MCF 10A (cell line): ENCODE measurements at regions not wholly inside any gene's neighbourhood (a gene's known extent, or its start where the extent isn't known, plus 50 kb on each side); places are given as distances from the start of the nearest gene placed in this dataset.
A peak's percentile ranks its signal among the peaks of the same experiment; 100 is the strongest.

Source experiments
- BruUV-seq: library from RNA; stranded (reverse); fragments of 400-500 nt; replicated peaks from 2 replicates; lab custom pipeline; 2021; lab: Mats Ljungman, UMichigan
- CTCF ChIA-PET: fragments of 300-600 bp; sonication (Branson Sonifier 250); formaldehyde crosslinking; extraction: SDS; loops from one replicate; lab custom pipeline; 2021; ENCODE audit warnings: antibody characterized with exemption, inconsistent platforms; lab: Yijun Ruan, JAX
- POLR2A ChIA-PET: fragments of 300-600, 350-650 bp; sonication (Branson Sonifier 250); formaldehyde crosslinking; extraction: SDS; loops from one replicate; lab custom pipeline; 2020; ENCODE audit warnings: antibody characterized with exemption, inconsistent platforms; lab: Yijun Ruan, JAX
- DNase-seq: peaks from one replicate; pipeline ENCODE4 v3.0.0-alpha.2; 2018; ENCODE audit not compliant: unreplicated experiment
- H3K27ac Mint-ChIP-seq: one replicate; pipeline ENCODE4 v1.8.0; 2022; ENCODE audit warnings: mild to moderate bottlenecking, low read depth, mixed read lengths; ENCODE audit not compliant: unreplicated experiment
- H3K27me3 Mint-ChIP-seq: one replicate; pipeline ENCODE4 v1.8.0; 2022; ENCODE audit warnings: mixed read lengths; ENCODE audit not compliant: insufficient read depth, unreplicated experiment
- H3K36me3 Mint-ChIP-seq: one replicate; pipeline ENCODE4 v1.8.0; 2022; ENCODE audit warnings: mild to moderate bottlenecking, moderate library complexity, mixed read lengths; ENCODE audit not compliant: insufficient read depth, unreplicated experiment
- H3K4me1 Mint-ChIP-seq: one replicate; pipeline ENCODE4 v1.8.0; 2022; ENCODE audit warnings: mixed read lengths; ENCODE audit not compliant: insufficient read depth, unreplicated experiment
- H3K4me3 Mint-ChIP-seq: one replicate; pipeline ENCODE4 v1.8.0; 2022; ENCODE audit warnings: mild to moderate bottlenecking, moderate library complexity, mixed read lengths; ENCODE audit not compliant: unreplicated experiment
- H3K9me3 Mint-ChIP-seq: one replicate; pipeline ENCODE4 v1.8.0; 2022; ENCODE audit warnings: mixed read lengths; ENCODE audit not compliant: unreplicated experiment
- intact Hi-C: fragments of 100-400 bp; cut with micrococcal nuclease; formaldehyde crosslinking; loops from 2 replicates; pipeline ENCODE4 v1.14.1; 2022
- TF ChIP-seq, protein P1 (sequence below): fragments of 200-600 bp; IDR thresholded peaks from one replicate; pipeline ENCODE4 v1.8.0; 2022; ENCODE audit warnings: antibody characterized with exemption, mild to moderate bottlenecking; ENCODE audit not compliant: unreplicated experiment

DNA sequence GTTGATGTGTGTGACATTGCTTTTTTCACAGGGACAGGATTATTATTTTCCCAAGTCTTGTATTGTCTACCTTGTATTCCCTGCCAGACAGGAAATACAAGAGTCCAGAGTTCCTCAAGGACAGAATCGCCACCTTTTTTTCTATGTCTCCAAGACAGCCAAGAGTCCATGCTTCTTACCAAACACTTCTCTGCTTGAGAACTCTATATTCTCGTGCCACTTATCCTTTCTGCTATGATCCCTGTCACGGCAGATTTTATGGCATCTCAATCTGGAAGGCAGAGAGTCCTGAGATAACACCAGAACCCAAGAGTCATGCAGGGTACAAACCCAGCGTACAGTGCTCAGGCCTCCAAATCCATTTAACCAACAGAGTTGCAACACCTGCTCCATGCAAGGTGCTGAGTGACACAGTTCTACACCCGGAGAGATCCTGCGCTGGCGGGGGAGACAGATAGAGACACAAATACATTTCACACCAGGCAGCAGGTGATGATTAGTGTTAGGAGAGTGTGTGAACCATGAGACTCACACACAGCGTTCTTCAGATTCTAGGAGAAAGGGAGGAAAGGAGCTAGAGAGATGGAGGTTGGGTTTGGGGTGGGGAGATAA, 107.6 kb downstream of the NAV1 start:
- Mint-ChIP-seq H3K27me3 (peaks cover 27% of the 10 kb centered on the region), H3K27ac (no peak overlapping the region), H3K9me3 (peaks cover 10% of the 10 kb centered on the region), H3K4me3 (no peak overlapping the region), H3K36me3 (no peaks in the 10 kb centered on the region), H3K4me1 (peaks cover 11% of the 10 kb centered on the region)
- intact Hi-C loops: no loop called here
- BruUV-seq: no TSS peak
- TF ChIP-seq, protein P1, sequence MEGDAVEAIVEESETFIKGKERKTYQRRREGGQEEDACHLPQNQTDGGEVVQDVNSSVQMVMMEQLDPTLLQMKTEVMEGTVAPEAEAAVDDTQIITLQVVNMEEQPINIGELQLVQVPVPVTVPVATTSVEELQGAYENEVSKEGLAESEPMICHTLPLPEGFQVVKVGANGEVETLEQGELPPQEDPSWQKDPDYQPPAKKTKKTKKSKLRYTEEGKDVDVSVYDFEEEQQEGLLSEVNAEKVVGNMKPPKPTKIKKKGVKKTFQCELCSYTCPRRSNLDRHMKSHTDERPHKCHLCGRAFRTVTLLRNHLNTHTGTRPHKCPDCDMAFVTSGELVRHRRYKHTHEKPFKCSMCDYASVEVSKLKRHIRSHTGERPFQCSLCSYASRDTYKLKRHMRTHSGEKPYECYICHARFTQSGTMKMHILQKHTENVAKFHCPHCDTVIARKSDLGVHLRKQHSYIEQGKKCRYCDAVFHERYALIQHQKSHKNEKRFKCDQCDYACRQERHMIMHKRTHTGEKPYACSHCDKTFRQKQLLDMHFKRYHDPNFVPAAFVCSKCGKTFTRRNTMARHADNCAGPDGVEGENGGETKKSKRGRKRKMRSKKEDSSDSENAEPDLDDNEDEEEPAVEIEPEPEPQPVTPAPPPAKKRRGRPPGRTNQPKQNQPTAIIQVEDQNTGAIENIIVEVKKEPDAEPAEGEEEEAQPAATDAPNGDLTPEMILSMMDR: no peak
- POLR2A ChIA-PET: interaction anchor here (0.6 kb wide), 1 partner anchor 80 kb away, joined by 3 read pairs; no protein-coding TSS in a partner anchor
- CTCF ChIA-PET: interaction anchor here (1.2 kb wide), 1 partner anchor 39 kb away, joined by 3 read pairs; no protein-coding TSS in a partner anchor
- no peak for DNase-seq

GRCh38 chr1:201647094-201647493, 108.2 kb downstream of the NAV1 start:
- H3K4me3 Mint-ChIP-seq: no peak overlapping the region
- TF ChIP-seq, protein P1: no peak
- no TSS peak for BruUV-seq
- H3K27ac Mint-ChIP-seq: no peak overlapping the region
- peaks cover 9% of the 10 kb centered on the region for H3K9me3 Mint-ChIP-seq
- H3K36me3 Mint-ChIP-seq: no peaks in the 10 kb centered on the region
- CTCF ChIA-PET: interaction anchor here (1.2 kb wide), 1 partner anchor 40 kb away, joined by 3 read pairs; no protein-coding TSS in a partner anchor
- intact Hi-C loops: no loop called here
- H3K27me3 Mint-ChIP-seq: peaks cover 21% of the 10 kb centered on the region
- peaks cover 15% of the 10 kb centered on the region for H3K4me1 Mint-ChIP-seq
- POLR2A ChIA-PET: interaction anchor here (0.6 kb wide), 1 partner anchor 81 kb away, joined by 3 read pairs; no protein-coding TSS in a partner anchor
- DNase-seq: no peak

- Mint-ChIP-seq H3K9me3 (peaks cover 3% of the 10 kb centered on the region), H3K27me3 (peaks cover 15% of the 10 kb centered on the region), H3K4me3 (peak overlapping the region; percentile 80), H3K36me3 (no peaks in the 10 kb centered on the region), H3K4me1 (peaks cover 15% of the 10 kb centered on the region), H3K27ac (no peak overlapping the region)
- CTCF ChIA-PET: interaction anchor here (0.7 to 2.6 kb wide), 4 partner anchors 40 to 290 kb away, joined by 3 to 9 read pairs (median 4); no protein-coding TSS in a partner anchor
- no TSS peak for BruUV-seq
- intact Hi-C loops: no loop called here
- POLR2A ChIA-PET: interaction anchor here (0.6 to 4.0 kb wide), 2 partner anchors 13 to 50 kb away, joined by 3 to 17 read pairs; no protein-coding TSS in a partner anchor
- TF ChIP-seq, protein P1: no peak
- DNase-seq: no peak
These were observed 108.8 kb downstream of the NAV1 start for GRCh38 chr1:201647722-201648065.

GRCh38 chr1:201648066-201648906, 109.4 kb downstream of the NAV1 start:
- Mint-ChIP-seq H3K27me3 (peaks cover 9% of the 10 kb centered on the region), H3K4me1 (peaks cover 15% of the 10 kb centered on the region), H3K9me3 (no peaks in the 10 kb centered on the region), H3K4me3 (peak overlapping the region; percentile 80), H3K36me3 (no peaks in the 10 kb centered on the region), H3K27ac (no peak overlapping the region)
- intact Hi-C loops: no loop called here
- POLR2A ChIA-PET: interaction anchor here (0.6 to 4.0 kb wide), 5 partner anchors 13 to 50 kb away, joined by 3 to 17 read pairs (median 5); no protein-coding TSS in a partner anchor
- DNase-seq: peak; percentile 44
- BruUV-seq: no TSS peak
- CTCF ChIA-PET: interaction anchor here (0.6 to 2.6 kb wide), 8 partner anchors 12 to 290 kb away, joined by 3 to 9 read pairs (median 4); no protein-coding TSS in a partner anchor
- TF ChIP-seq, protein P1: no peak
